Right lobe of liver (tissue), 6 donors: ENCODE measurements at regions not wholly inside any gene's neighbourhood (a gene's known extent, or its start where the extent isn't known, plus 50 kb on each side); places are given as distances from the start of the nearest gene placed in this dataset.

ENCODE experiments used
- ATAC-seq, 4 donors: fragments of 200-7000 bp; cut with Tn5 transposase; one replicate each; pipeline ENCODE4 v1.9.1; 2020; ENCODE audit warnings: mild to moderate bottlenecking in 4 of 4, moderate library complexity in 4 of 4
- DNase-seq, 3 donors: peaks; one replicate each; pipeline ENCODE4 v3.0.0-alpha.2; 2020
- H3K27ac ChIP-seq, 3 donors: fragments of 200-600 bp; one replicate each; pipeline ENCODE4 v1.8.0; 2022
- H3K27me3 ChIP-seq, 2 donors: fragments of 200-600 bp; one replicate each; pipeline ENCODE4 v1.8.0; 2022
- H3K36me3 ChIP-seq, 4 donors: fragments of 200-600 bp; sonication (generic) in 1 of 4; one replicate each; pipeline versions ENCODE4 v1.5.1 to v1.8.0; 2017 to 2022; ENCODE audit warnings: control low read depth in 1 of 4
- H3K4me1 ChIP-seq, 4 donors: fragments of 200-600 bp; sonication (generic) in 1 of 4; one replicate each; pipeline versions ENCODE4 v1.5.1 to v1.8.0; 2017 to 2022; ENCODE audit warnings: control low read depth in 1 of 4
- H3K4me3 ChIP-seq, 3 donors: fragments of 200-600 bp; one replicate each; pipeline ENCODE4 v1.8.0; 2022
- H3K9me3 ChIP-seq, 4 donors: fragments of 200-600 bp; sonication (generic) in 1 of 4; one replicate each; pipeline versions ENCODE4 v1.5.1 to v1.8.0; 2017 to 2022; ENCODE audit warnings: control low read depth in 1 of 4
- POLR2A ChIP-seq: fragments of 450-650 bp; IDR thresholded peaks from one replicate; pipeline ENCODE4 v1.6.1; 2017; ENCODE audit warnings: antibody characterized with exemption, mild to moderate bottlenecking
- WGBS: methylation state at CpG from one replicate; pipeline ENCODE4 v1.1.6; 2018; ENCODE audit warnings: low coverage, low lambda C conversion rate; ENCODE audit not compliant: insufficient coverage; ENCODE audit errors: missing lambda C conversion rate; 5-methylcytosine and 5-hydroxymethylcytosine counted together
- intact Hi-C, 2 donors: fragments of 100-400 bp; cut with DNase I; formaldehyde crosslinking; loops; one replicate each; pipeline versions ENCODE4 v1.11.2 to v1.14.1; 2022
- TF ChIP-seq, protein P1 (sequence below), 4 donors: fragments of 200-600 bp in 3 of 4; fragments of 450-650 bp in 1 of 4; IDR thresholded peaks; one replicate each; pipeline versions ENCODE4 v1.5.1 to v1.8.0; 2016 to 2022; ENCODE audit warnings: antibody characterized with exemption in 4 of 4, mild to moderate bottlenecking in 2 of 4
- donor health status: DM: no; HTN: yes; CAD: no.
- donor health status: DM: no; HTN: no; CAD: no.
- donor health status: DM: no; HTN: no; CAD: no.
- donor health status: DM: no; HTN: yes; CAD: no.
- donor health status: DM: no; HTN: yes; CAD: no.

DNA sequence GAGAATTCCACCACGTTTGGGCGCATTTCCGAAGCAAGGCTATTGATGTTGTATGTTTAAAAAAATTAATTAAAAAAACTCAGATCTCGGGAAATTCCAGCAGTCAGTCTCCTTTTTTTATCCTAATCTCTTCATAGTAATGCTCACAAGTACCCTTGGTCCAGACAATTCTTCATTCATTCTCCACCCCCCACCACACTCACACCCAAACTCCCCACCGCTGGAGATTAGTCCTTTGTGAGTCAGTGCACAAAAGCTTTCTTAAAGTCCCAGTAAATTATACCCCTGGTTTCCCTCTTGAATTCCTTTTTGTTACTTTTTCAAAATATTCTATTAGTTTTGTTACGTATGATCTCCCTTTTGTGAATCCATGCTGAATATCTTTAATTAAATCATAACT is 274.6 kb downstream of the ZNF536 start:
- 52% methylated on average over 6 of the region's 6 CpGs for WGBS
- intact Hi-C loops: loop anchor here in 1 of 2 donors (10.0 kb wide), 1 partner anchor 422 kb away; no protein-coding TSS in a partner anchor
- TF ChIP-seq, protein P1, sequence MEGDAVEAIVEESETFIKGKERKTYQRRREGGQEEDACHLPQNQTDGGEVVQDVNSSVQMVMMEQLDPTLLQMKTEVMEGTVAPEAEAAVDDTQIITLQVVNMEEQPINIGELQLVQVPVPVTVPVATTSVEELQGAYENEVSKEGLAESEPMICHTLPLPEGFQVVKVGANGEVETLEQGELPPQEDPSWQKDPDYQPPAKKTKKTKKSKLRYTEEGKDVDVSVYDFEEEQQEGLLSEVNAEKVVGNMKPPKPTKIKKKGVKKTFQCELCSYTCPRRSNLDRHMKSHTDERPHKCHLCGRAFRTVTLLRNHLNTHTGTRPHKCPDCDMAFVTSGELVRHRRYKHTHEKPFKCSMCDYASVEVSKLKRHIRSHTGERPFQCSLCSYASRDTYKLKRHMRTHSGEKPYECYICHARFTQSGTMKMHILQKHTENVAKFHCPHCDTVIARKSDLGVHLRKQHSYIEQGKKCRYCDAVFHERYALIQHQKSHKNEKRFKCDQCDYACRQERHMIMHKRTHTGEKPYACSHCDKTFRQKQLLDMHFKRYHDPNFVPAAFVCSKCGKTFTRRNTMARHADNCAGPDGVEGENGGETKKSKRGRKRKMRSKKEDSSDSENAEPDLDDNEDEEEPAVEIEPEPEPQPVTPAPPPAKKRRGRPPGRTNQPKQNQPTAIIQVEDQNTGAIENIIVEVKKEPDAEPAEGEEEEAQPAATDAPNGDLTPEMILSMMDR (IDR thresholded peaks at IDR 0.05): no peak
- no peak for TF ChIP-seq POLR2A

DNA sequence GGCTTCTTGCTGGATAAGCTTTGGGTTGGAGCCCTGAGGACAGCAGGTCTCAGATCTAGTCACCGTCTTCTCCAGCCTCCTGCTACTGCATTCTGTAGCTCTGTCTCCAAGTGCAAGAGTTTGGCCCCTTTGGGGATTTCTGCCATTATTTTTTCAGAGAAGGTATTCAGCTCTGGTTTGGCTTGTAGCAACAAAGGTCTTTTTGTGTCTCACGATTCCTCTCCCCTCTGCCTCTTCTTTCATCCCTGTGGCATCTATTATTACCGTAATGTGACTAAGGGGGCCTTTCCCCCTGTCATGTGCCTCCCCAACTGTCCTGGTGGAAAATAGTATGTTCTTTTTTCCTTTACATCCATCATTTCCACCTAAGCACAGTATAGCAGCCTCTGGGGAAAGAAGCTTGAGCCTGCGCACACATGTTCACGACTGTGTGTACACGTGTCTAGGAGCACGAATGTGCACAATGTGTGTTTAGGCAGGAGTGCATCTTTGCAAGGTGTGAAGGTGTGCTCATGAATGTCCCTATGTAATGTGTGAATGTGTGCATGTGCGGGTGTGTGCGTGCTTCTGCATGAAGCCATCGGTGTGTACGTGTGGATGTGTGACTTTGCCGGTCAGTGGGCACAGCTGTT is 273.9 kb downstream of the ZNF536 start:
- Histone ChIP-seq H3K9me3 (no peaks in the 10 kb centered on the region), H3K4me1 (peaks cover 0 to 1% (median 0%) of the 10 kb centered on the region in 4 donors), H3K27ac (no peak overlapping the region), H3K36me3 (no peaks in the 10 kb centered on the region), H3K27me3 (no peaks in the 10 kb centered on the region), H3K4me3 (no peak overlapping the region)
- TF ChIP-seq, protein P1 (IDR thresholded peaks at IDR 0.05): no peak
- TF ChIP-seq POLR2A: no peak
- intact Hi-C loops: loop anchor here in 1 of 2 donors (10.0 kb wide), 1 partner anchor 421 kb away; no protein-coding TSS in a partner anchor
- no peak for ATAC-seq
- 72% methylated on average over 12 of the region's 12 CpGs for WGBS
- DNase-seq: no peak

More for the DNA sequence above, 274.6 kb downstream of the ZNF536 start:
- Histone ChIP-seq H3K4me1 (peaks cover 0 to 1% (median 0%) of the 10 kb centered on the region in 4 donors), H3K36me3 (no peaks in the 10 kb centered on the region), H3K27ac (no peak overlapping the region), H3K9me3 (no peaks in the 10 kb centered on the region), H3K27me3 (no peaks in the 10 kb centered on the region), H3K4me3 (no peak overlapping the region)
- no peak for ATAC-seq
- no peak for DNase-seq

DNA sequence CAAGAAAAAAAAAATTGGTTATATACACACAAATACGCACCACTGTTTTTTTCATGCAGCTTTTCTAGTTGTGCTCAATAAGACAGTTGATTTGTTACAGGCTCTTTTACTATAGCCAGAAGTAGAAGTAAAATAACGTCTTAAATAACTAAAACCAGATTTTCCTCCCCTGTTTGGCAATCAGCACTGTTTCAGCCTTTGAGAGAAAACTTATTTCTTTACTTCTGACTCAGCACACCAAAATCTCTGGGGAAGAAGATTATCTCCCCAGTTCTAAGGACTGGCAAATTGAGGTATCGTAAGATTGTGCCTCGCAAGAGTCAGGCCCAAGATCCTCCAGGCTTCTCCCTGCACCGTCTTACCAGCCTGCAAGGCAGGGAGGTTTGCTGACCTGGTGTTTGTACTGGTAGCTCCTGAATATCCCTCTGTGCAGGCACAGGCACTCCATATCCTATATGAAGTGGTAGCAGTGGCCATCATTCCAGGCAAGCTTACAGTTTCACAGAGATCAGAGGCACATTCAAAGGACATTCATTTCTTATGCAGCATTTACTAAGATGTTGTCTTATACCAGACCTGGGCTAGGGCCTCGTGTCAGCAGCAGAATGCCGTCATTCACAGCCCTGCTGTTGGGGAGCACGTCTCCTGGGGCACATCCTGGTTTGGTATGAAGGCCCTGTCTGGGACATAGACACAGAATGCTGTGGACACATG is 268.2 kb downstream of the ZNF536 start:
- TF ChIP-seq, protein P1 (IDR thresholded peaks at IDR 0.05): no peak
- no peak for TF ChIP-seq POLR2A
- no peak for DNase-seq
- H3K4me3 ChIP-seq: no peak overlapping the region
- no peak overlapping the region for H3K27ac ChIP-seq
- H3K36me3 ChIP-seq: no peaks in the 10 kb centered on the region
- no peaks in the 10 kb centered on the region for H3K27me3 ChIP-seq
- WGBS: 73% methylated on average over 8 of the region's 8 CpGs
- no peak for ATAC-seq
- no peaks in the 10 kb centered on the region for H3K4me1 ChIP-seq
- no peaks in the 10 kb centered on the region for H3K9me3 ChIP-seq
- intact Hi-C loops: loop anchor here in 1 of 2 donors (10.0 kb wide), 1 partner anchor 416 kb away; no protein-coding TSS in a partner anchor

DNA sequence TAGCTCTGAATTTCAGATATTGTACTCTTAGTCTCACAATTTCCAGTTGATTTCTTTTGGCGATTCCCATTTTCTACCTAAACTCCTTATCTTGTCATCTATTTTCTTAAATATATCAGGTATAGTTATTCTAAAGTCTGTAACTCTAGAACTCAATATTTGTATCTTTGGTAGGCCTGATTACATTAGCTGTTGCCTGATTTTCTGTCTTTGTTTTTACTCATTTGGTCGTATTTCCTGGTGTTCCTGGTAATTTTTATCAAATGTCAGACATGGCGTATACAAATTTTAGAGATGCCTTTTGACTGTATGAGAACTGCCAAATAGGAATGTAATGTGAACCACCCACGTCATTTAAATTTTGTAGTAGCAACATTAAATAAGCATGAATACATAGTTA is 266.7 kb downstream of the ZNF536 start:
- Histone ChIP-seq H3K27ac (no peak overlapping the region), H3K9me3 (no peaks in the 10 kb centered on the region), H3K27me3 (no peaks in the 10 kb centered on the region), H3K4me3 (no peak overlapping the region), H3K4me1 (no peaks in the 10 kb centered on the region), H3K36me3 (no peaks in the 10 kb centered on the region)
- DNase-seq (no peak), ATAC-seq (no peak)
- intact Hi-C loops: no loop called here
- TF ChIP-seq, protein P1 (IDR thresholded peaks at IDR 0.05): no peak
- TF ChIP-seq POLR2A: no peak
- WGBS: 83% methylated on average over 4 of the region's 4 CpGs
